NOMO-1 treated with dmso at 0.1 percent for 144 hours (cell line): ENCODE measurements at regions not wholly inside any gene's neighbourhood (a gene's known extent, or its start where the extent isn't known, plus 50 kb on each side); places are given as distances from the start of the nearest gene placed in this dataset.

Experiments used
- DNase-seq: peaks from one replicate; lab custom pipeline; 2025; ENCODE audit not compliant: unreplicated experiment; lab: John Stamatoyannopoulos, UW

- DNase-seq, result no peak
Measured at GRCh38 chr11:45556851-45557707, 108.3 kb downstream of the CHST1 start.

DNA sequence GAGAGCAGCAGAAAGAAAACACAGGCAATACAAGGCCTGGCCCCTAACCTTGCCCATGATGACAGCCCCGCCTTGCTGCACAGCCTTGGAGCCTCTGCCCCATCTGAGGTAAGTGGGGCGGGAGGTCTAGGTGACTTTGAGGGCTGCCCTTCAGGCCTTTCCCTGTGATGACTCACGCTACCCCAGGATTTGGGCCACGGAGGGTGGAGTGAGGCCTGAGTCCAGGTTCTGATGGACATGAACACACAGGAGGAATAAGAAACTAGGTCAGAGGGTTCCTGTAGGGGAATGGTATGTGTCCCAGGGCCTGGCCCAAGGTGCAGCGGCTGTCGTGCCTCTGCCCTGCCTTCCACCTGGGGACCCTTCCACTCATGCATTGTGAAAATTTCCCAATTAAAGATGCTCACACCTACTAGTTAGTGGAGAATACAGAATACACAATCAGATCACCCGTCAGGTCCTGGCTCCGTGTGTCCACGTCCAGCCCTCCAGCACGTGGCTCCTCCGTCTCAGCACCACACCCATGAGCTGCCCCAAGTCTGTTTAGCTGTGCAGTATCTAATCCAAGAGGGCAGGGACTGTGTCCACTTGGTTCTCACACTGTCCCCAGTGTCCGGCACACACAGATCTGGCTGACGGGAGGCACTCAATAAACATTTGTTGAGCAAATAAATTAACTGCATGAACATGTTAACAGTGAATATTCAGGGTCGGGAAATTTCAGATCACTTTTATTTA is 111.0 kb downstream of the CHST1 start:
- DNase-seq, result no peak

GRCh38 chr11:45553383-45553936 is 112.0 kb downstream of the CHST1 start:
- no peak for DNase-seq

DNA sequence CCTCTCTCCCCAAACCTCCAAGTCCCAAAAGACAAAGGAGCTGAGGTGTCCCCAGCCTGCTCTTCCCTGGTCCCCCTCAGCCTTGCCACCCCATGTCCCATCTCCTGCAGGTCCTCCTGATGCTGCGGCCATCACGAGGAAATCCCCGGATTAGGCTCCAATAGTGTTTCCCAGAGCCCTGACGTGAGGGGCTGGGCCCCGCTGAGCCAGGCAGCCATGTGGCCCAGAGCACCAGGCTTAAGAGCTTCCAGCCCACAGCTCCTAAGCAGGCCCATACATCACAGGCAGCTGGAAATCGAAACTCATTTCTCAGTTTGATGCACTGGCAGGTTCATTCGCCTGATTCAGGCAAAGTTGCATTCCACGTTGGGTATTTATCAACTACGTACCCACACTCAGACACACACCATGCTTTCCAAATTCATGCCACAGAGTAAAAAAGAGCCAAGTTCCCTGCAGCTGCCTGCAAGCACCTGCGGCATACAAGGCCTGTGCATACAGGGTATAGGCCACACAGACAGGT is 114.2 kb downstream of the CHST1 start:
- DNase-seq, result no peak

DNA sequence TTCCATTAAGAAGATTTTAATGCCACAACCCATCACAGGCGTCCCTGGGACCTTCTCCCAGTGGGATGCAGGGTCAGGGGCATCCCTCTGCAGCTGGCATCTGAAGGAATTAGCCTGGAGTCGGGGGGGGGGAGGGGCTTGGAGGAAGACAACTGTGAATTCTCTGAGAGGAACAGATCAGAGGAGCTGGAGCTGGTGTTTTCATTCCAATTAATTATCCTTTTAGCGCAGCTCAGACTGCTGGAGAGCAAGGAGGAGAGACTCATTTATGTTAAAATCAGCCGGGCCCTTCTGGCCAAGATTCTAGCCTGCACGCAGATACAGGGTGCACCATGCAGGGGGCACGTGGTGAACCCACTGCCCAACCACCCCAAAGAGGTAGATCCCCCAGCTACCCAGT is 116.2 kb downstream of the CHST1 start:
- DNase-seq, result no peak

GRCh38 chr11:45546366-45546765 is 119.1 kb downstream of the CHST1 start:
- DNase-seq, result no peak

DNA sequence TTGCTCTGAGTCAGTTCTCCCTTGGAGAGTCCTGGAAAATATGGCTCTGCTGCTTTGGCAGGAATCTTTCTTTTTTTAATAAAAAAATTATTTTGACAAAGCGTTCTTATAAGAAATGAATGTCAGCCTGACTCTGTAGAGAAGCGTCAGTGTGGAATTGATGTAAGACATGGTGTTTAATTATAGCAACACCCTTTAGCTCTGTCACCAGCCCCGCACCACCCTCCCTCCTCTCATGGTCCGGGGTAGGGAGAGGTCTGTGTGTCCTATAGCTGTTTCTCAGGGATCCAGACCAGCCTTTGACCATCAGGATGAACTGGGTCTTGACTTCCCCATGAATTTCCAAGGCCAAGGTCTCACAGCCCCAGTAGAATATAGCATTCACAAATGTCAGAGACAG is 120.6 kb downstream of the CHST1 start:
- no peak for DNase-seq

GRCh38 chr11:45543808-45544422 is 121.5 kb downstream of the CHST1 start:
- no peak for DNase-seq

DNA sequence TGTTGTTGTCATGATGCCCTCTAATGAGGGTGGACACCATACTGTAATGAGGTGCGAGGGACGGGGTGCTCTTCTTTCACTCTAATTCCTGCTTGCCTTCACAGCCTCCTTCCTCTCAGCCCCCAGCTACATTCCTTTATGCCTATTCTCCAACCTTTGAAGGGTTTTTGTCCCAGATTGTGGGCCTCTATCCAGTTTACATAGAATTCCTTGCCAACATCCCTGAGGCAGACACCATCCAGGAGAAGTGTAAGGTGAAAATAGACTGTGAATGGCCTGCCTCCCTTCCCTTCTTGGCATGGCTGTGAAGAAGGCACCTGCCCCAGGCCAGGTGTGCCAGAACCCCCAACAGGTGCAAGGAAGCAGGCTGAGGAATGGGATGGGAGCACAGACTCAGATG is 122.3 kb downstream of the CHST1 start:
- no peak for DNase-seq

GRCh38 chr11:45541693-45542434 is 123.6 kb downstream of the CHST1 start:
- no peak for DNase-seq

DNA sequence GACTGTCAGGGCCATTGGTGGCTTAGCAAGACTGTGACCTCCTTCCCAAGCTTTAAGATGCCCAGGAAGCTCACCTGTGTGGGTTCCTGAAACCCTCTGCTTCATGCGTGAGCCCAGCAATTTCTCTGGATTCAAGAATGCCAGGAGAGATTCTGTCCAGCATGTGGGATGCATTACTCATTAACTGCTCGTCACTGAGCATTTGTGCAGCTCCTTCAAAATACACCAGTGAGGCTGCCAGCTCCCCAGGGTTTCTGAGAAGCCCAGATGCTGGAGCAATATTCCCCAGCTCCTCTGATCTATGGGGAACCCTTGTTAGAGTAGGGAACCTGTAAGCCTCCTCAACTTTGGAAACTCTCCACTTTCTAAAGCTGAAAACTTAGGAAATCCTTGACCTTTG is 126.5 kb downstream of the CHST1 start:
- no peak for DNase-seq

GRCh38 chr11:45538363-45538762 is 127.1 kb downstream of the CHST1 start:
- DNase-seq, result no peak

GRCh38 chr11:45537614-45538013 is 127.8 kb downstream of the CHST1 start:
- DNase-seq, result no peak

GRCh38 chr11:45535033-45535432 is 130.4 kb downstream of the CHST1 start:
- DNase-seq, result no peak

DNA sequence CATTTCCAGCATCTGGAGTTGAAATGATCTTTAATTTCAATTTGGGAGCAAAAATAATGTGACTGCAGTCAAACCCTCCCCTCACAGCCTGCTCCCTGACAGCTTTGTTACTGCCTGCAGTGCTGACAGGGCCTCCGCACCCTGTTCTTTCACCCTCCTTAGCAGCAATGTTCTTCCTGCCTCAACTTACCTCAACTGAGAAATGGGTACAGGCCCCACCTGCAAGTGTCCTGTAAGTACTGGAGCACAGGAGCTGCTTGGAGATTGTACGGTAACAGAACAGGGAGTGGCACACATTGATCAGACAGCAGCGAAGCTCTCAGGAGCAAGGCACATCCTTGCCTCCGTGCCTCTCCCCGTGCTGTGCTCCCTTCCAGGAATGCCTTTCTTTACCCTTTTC is 131.3 kb downstream of the CHST1 start:
- no peak for DNase-seq

GRCh38 chr11:45532546-45532945 is 132.9 kb downstream of the CHST1 start:
- no peak for DNase-seq

GRCh38 chr11:45530776-45531175 is 134.6 kb downstream of the CHST1 start:
- no peak for DNase-seq

DNA sequence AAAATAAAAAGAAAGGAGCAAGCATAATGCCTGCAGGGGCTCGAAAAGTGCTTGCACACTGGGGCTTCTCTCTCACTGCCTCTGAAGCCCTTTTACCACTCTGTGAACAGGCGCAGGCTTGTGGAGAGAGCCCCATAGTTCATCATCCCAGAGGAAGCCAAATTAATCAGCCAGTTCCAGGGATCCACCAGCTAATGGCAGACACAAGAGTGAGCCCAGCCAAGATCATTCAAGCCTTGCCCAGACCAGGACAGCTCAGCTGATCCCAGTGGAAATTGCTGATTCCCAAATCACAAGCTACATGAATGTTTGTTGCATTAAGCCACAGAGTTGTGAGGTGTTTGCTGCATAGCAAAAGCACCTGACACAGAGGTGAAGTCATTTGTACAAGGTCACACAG is 135.3 kb downstream of the CHST1 start:
- DNase-seq, result no peak

DNA sequence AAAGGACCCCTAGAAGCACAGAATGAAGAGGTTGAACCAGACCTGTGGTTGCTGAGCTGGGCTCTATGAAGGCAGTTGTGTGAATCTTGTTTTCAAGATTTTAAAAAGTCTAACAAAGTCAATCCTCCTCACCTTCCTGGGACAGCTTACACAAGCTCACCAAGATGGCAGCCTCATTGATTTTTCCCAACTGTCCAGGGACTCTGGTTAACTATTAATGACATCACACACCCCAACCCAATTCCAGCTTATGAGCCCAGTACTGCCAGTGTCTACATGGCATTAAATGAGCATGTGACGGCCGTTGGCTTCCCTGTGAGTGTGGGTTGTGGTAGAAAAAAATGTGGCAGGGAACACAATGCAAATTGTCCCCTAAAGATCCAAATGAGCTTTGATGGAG is 137.0 kb downstream of the CHST1 start:
- DNase-seq, result no peak

- peak; percentile 43 for DNase-seq
Measured at GRCh38 chr11:45527898-45528297, 137.5 kb downstream of the CHST1 start.

DNA sequence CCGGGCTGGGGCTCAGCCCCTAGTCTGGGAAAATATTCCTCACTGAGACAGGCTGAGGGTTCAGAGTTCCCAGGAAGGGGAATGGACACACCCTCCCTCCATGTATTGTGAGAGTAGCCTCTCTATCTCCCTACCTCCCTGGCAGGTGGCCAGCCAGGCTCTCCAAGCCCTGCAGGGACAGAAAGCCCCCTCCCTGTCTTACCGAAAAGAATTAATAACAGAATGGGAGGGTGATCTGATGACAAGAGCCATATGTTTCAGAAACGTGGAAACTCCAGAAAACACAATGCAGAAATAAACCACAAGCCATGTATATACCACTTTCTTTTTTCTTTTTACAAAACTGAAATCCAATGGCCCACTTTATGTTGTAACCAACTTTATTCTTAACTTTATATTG is 140.0 kb downstream of the CHST1 start:
- no peak for DNase-seq
